Activated T-cell treated with anti-CD3 and anti-CD28 coated beads for 4 hours (primary cell): ENCODE measurements at regions not wholly inside any gene's neighbourhood (a gene's known extent, or its start where the extent isn't known, plus 50 kb on each side); places are given as distances from the start of the nearest gene placed in this dataset.

Source experiments
- DNase-seq: peaks from one replicate; pipeline ENCODE4 v3.0.0-alpha.2; 2020

GRCh38 chr10:56928714-56929113 lies 567.7 kb upstream of the ZWINT start:
- DNase-seq, result no peak

- no peak for DNase-seq
These were observed 566.6 kb upstream of the ZWINT start for GRCh38 chr10:56927701-56928100.

- no peak for DNase-seq
These were observed 559.7 kb upstream of the ZWINT start for GRCh38 chr10:56920601-56921261.

- no peak for DNase-seq
These were observed 551.0 kb upstream of the ZWINT start for GRCh38 chr10:56912043-56912442.

GRCh38 chr10:56905051-56905450 lies 544.0 kb upstream of the ZWINT start:
- DNase-seq, result no peak

GRCh38 chr10:56902554-56902953 lies 541.5 kb upstream of the ZWINT start:
- no peak for DNase-seq

GRCh38 chr10:56895306-56895705 lies 534.2 kb upstream of the ZWINT start:
- no peak for DNase-seq

GRCh38 chr10:56881218-56881617 lies 520.2 kb upstream of the ZWINT start:
- no peak for DNase-seq

GRCh38 chr10:56880606-56881005 lies 519.5 kb upstream of the ZWINT start:
- DNase-seq, result no peak

- no peak for DNase-seq
These were observed 513.9 kb upstream of the ZWINT start for GRCh38 chr10:56874950-56875349.

GRCh38 chr10:56871160-56871668 lies 510.2 kb upstream of the ZWINT start:
- no peak for DNase-seq

GRCh38 chr10:56867236-56867635 lies 506.2 kb upstream of the ZWINT start:
- DNase-seq, result no peak

- no peak for DNase-seq
These were observed 495.5 kb upstream of the ZWINT start for GRCh38 chr10:56856569-56856968.

- no peak for DNase-seq
These were observed 484.0 kb upstream of the ZWINT start for GRCh38 chr10:56844978-56845529.

GRCh38 chr10:56836659-56837058 lies 475.6 kb upstream of the ZWINT start:
- DNase-seq, result no peak

GRCh38 chr10:56831681-56832080 lies 470.6 kb upstream of the ZWINT start:
- DNase-seq, result no peak

GRCh38 chr10:56823849-56824248 lies 462.8 kb upstream of the ZWINT start:
- no peak for DNase-seq

- DNase-seq, result no peak
These were observed 444.0 kb upstream of the ZWINT start for GRCh38 chr10:56805022-56805421.

- DNase-seq, result no peak
These were observed 424.2 kb upstream of the ZWINT start for GRCh38 chr10:56785292-56785691.

- DNase-seq, result no peak
These were observed 421.4 kb upstream of the ZWINT start for GRCh38 chr10:56782503-56782902.

GRCh38 chr10:56771343-56771742 lies 410.3 kb upstream of the ZWINT start:
- no peak for DNase-seq

- DNase-seq, result no peak
These were observed 402.0 kb upstream of the ZWINT start for GRCh38 chr10:56763090-56763489.

- no peak for DNase-seq
These were observed 384.4 kb upstream of the ZWINT start for GRCh38 chr10:56745490-56745889.

- no peak for DNase-seq
These were observed 367.3 kb upstream of the ZWINT start for GRCh38 chr10:56728349-56728748.

GRCh38 chr10:56722912-56723311 lies 361.9 kb upstream of the ZWINT start:
- no peak for DNase-seq
